Keratinocyte (primary cell): ENCODE measurements at regions not wholly inside any gene's neighbourhood (a gene's known extent, or its start where the extent isn't known, plus 50 kb on each side); places are given as distances from the start of the nearest gene placed in this dataset.

Experiments
- DNase-seq: peaks from one replicate; pipeline ENCODE4 v3.0.0-alpha.2; 2011; ENCODE audit warnings: low read depth, missing footprints, low spot score
- FAIRE-seq: peaks from 2 replicates; lab custom pipeline; 2011; peaks lifted over from hg19 to GRCh38; lab: Jason Lieb, UNC
- H2AFZ ChIP-seq: 2 replicates; pipeline ENCODE4 v1.6.0; 2012; ENCODE audit warnings: low read length, control low read depth, inconsistent platforms; ENCODE audit not compliant: control insufficient read depth
- H3K27ac ChIP-seq: 2 replicates; pipeline ENCODE4 v1.5.1; 2011; ENCODE audit warnings: low read length; ENCODE audit not compliant: control insufficient read depth, insufficient read depth
- H3K27me3 ChIP-seq: 3 replicates; pipeline ENCODE4 v1.6.0; 2011; ENCODE audit warnings: low read length; ENCODE audit not compliant: control insufficient read depth, insufficient read depth; ENCODE audit errors: extremely low read depth
- H3K36me3 ChIP-seq, 2 experiments: 2 replicates in 1 of 2; 3 replicates in 1 of 2; pipeline ENCODE4 v1.5.1; 2011; ENCODE audit warnings: low read length in 2 of 2, mild to moderate bottlenecking in 1 of 2; ENCODE audit not compliant: control insufficient read depth in 2 of 2, insufficient read depth in 2 of 2; ENCODE audit errors: extremely low read depth in 1 of 2
- H3K4me1 ChIP-seq: 3 replicates; pipeline ENCODE4 v1.5.1; 2011; ENCODE audit warnings: low read length; ENCODE audit not compliant: control insufficient read depth, insufficient read depth; ENCODE audit errors: extremely low read depth
- H3K4me2 ChIP-seq: 3 replicates; pipeline ENCODE4 v1.6.0; 2011; ENCODE audit warnings: low read depth, low read length; ENCODE audit not compliant: control insufficient read depth, insufficient read depth; ENCODE audit errors: extremely low read depth
- H3K4me3 ChIP-seq, 3 experiments: fragments of 200-600 bp in 1 of 3; sonication (generic) in 1 of 3; 2 replicates in 2 of 3; 3 replicates in 1 of 3; pipeline ENCODE4 v1.5.1; 2011 to 2016; ENCODE audit warnings: low read length in 3 of 3, mild to moderate bottlenecking in 3 of 3, control low read depth in 2 of 3, inconsistent platforms in 1 of 3, low read depth in 1 of 3, mixed read lengths in 1 of 3, mixed run types in 1 of 3, moderate library complexity in 1 of 3; ENCODE audit not compliant: control insufficient read depth in 2 of 3, insufficient read depth in 2 of 3; ENCODE audit errors: extremely low read depth in 1 of 3
- H3K79me2 ChIP-seq: 2 replicates; pipeline ENCODE4 v1.6.0; 2012; ENCODE audit warnings: low read length; ENCODE audit not compliant: control insufficient read depth, insufficient read depth
- H3K9ac ChIP-seq: 3 replicates; pipeline ENCODE4 v1.6.0; 2011; ENCODE audit warnings: low read length; ENCODE audit not compliant: control insufficient read depth, insufficient read depth; ENCODE audit errors: extremely low read depth
- H3K9me1 ChIP-seq: 3 replicates; pipeline ENCODE4 v1.6.0; 2011; ENCODE audit warnings: low read length; ENCODE audit not compliant: control insufficient read depth, insufficient read depth; ENCODE audit errors: extremely low read depth
- H3K9me3 ChIP-seq: 2 replicates; pipeline ENCODE4 v1.5.1; 2012; ENCODE audit warnings: low read depth, low read length; ENCODE audit not compliant: control insufficient read depth
- H4K20me1 ChIP-seq: 3 replicates; pipeline ENCODE4 v1.6.0; 2011; ENCODE audit warnings: low read length; ENCODE audit not compliant: control insufficient read depth, insufficient read depth; ENCODE audit errors: extremely low read depth
- CTCF ChIP-seq, 3 experiments: IDR thresholded peaks in 1 of 3; conservative IDR thresholded peaks in 1 of 3; optimal IDR thresholded peaks in 1 of 3; 2 replicates in 2 of 3; 3 replicates in 1 of 3; pipeline versions ENCODE3 to v1.5.1; 2011; ENCODE audit warnings: low read length in 3 of 3, mild to moderate bottlenecking in 3 of 3, moderate library complexity in 2 of 3, control low read depth in 1 of 3, inconsistent platforms in 1 of 3; ENCODE audit not compliant: insufficient read depth in 2 of 3; ENCODE audit errors: extremely low read depth in 1 of 3
- EZH2 ChIP-seq: IDR thresholded peaks from one replicate; pipeline ENCODE4 v1.6.1; 2012; ENCODE audit warnings: inconsistent platforms, mild to moderate bottlenecking, low read length, moderate library complexity
- dilution Hi-C: fragments of 300-500 bp; cut with MboI; formaldehyde crosslinking; loops from one replicate; pipeline ENCODE4 v1.7.0; 2020; ENCODE audit warnings: low sequenced_read_pairs; ENCODE audit not compliant: extremely low pct_ligation_motif_present

GRCh38 chr3:186476541-186476940 is 67.6 kb downstream of the CRYGS start:
- Histone ChIP-seq H3K9me1 (no peaks in the 10 kb centered on the region), H3K27me3 (no peaks in the 10 kb centered on the region), H3K79me2 (no peaks in the 10 kb centered on the region), H3K36me3 (no peaks in the 10 kb centered on the region), H3K9ac (no peak overlapping the region), H3K27ac (no peak overlapping the region), H3K4me3 (no peak overlapping the region), H3K9me3 (no peaks in the 10 kb centered on the region), H4K20me1 (no peaks in the 10 kb centered on the region), H3K4me1 (peaks cover 23% of the 10 kb centered on the region), H3K4me2 (no peak overlapping the region), H2AFZ (no peak overlapping the region)
- FAIRE-seq, result no peak
- DNase-seq, result no peak
- TF ChIP-seq EZH2 (no peak), CTCF (optimal IDR thresholded peaks at IDR 0.05 in 1 of 3, IDR thresholded peaks at IDR 0.05 in 1 of 3, conservative IDR thresholded peaks at IDR 0.05 in 1 of 3; ENCODE audit: extremely low read depth in 1 of 3, insufficient read depth in 2 of 3, low read length in 3 of 3) (no peak)
- dilution Hi-C loops, result no loop called here

DNA sequence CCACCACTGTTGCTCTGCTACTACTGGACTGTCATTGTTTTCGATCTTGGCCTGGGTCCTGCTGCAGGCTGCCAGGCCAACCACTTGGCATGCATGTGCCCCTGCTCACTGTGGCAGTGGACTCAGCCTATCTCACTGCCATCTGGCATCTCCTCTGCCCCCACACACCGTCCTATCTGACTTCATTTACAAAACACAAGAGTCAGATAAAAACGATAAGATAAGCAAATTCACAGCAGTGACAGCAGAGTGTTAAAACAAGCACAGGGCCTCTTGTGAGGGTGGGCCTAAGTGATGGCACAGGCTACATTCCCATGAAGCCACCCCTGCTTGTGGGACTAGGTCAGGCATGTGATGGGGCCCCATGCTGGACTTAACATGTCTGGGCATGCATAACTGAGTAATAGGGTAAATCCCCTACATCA is 68.1 kb downstream of the CRYGS start:
- Histone ChIP-seq H3K27ac (no peak overlapping the region), H3K4me2 (no peak overlapping the region), H3K36me3 (no peaks in the 10 kb centered on the region), H4K20me1 (no peaks in the 10 kb centered on the region), H3K27me3 (no peaks in the 10 kb centered on the region), H3K9ac (no peak overlapping the region), H3K4me1 (peaks cover 23% of the 10 kb centered on the region), H3K9me3 (no peaks in the 10 kb centered on the region), H2AFZ (no peak overlapping the region), H3K79me2 (no peaks in the 10 kb centered on the region), H3K9me1 (no peaks in the 10 kb centered on the region), H3K4me3 (no peak overlapping the region)
- dilution Hi-C loops, result no loop called here
- TF ChIP-seq CTCF (optimal IDR thresholded peaks at IDR 0.05 in 1 of 3, IDR thresholded peaks at IDR 0.05 in 1 of 3, conservative IDR thresholded peaks at IDR 0.05 in 1 of 3; ENCODE audit: extremely low read depth in 1 of 3, insufficient read depth in 2 of 3, low read length in 3 of 3) (no peak), EZH2 (no peak)
- peak; percentile 4 for DNase-seq
- no peak for FAIRE-seq
